OCI-LY3 (cell line): ENCODE measurements at regions not wholly inside any gene's neighbourhood (a gene's known extent, or its start where the extent isn't known, plus 50 kb on each side); places are given as distances from the start of the nearest gene placed in this dataset.

Source experiments
- H2AFZ ChIP-seq: fragments of 200-600, 300-600 bp; shearing (Covaris generic); 2 replicates; pipeline ENCODE4 v1.6.0; 2014; ENCODE audit warnings: antibody characterized with exemption, low read depth, low read length
- H3K27ac ChIP-seq: fragments of 200-600, 300-600 bp; sonication (generic); 2 replicates; pipeline ENCODE4 v1.5.1; 2014; ENCODE audit warnings: mild to moderate bottlenecking, low read length, moderate library complexity, mixed read lengths
- H3K27me3 ChIP-seq: fragments of 200-600, 300-600 bp; sonication (generic); 2 replicates; pipeline ENCODE4 v1.6.1; 2014; ENCODE audit warnings: low read depth, low read length, mixed read lengths
- H3K36me3 ChIP-seq: fragments of 200-600, 300-600 bp; sonication (generic); replicated peaks from 2 replicates; pipeline ENCODE3; 2014; ENCODE audit warnings: low read depth, low read length, mixed read lengths
- H3K4me1 ChIP-seq: fragments of 300-600, 200-600 bp; sonication (generic); 2 replicates; pipeline ENCODE4 v1.6.1; 2014; ENCODE audit warnings: low read length, mixed read lengths
- H3K4me2 ChIP-seq: fragments of 200-600, 300-600 bp; sonication (generic); 2 replicates; pipeline ENCODE4 v1.6.1; 2014; ENCODE audit warnings: low read length, mixed read lengths
- H3K4me3 ChIP-seq: fragments of 300-600, 200-600 bp; sonication (generic); 2 replicates; pipeline ENCODE4 v1.5.1; 2014; ENCODE audit warnings: antibody characterized with exemption, mild to moderate bottlenecking, low read length, moderate library complexity
- H3K79me2 ChIP-seq: fragments of 300-600, 200-600 bp; shearing (Covaris generic); 2 replicates; pipeline ENCODE4 v1.6.1; 2014; ENCODE audit warnings: mild to moderate bottlenecking, low read length, mixed read lengths
- H3K9ac ChIP-seq: fragments of 300-600, 200-600 bp; shearing (Covaris generic); 2 replicates; pipeline ENCODE4 v1.6.0; 2014; ENCODE audit warnings: mild to moderate bottlenecking, low read length, moderate library complexity
- H3K9me3 ChIP-seq: fragments of 200-600, 300-600 bp; shearing (Covaris generic); 2 replicates; pipeline ENCODE4 v1.6.1; 2014; ENCODE audit warnings: low read length, mixed read lengths; ENCODE audit not compliant: insufficient read depth
- H4K20me1 ChIP-seq: fragments of 200-600, 300-600 bp; sonication (generic); 2 replicates; pipeline ENCODE4 v1.6.1; 2016; ENCODE audit warnings: low read length, mixed read lengths; ENCODE audit not compliant: insufficient read depth
- EZH2phosphoT487 ChIP-seq: fragments of 200-600 bp; shearing (Covaris generic); IDR thresholded peaks from 2 replicates; pipeline ENCODE4 v1.6.1; 2018; ENCODE audit warnings: antibody characterized with exemption, mixed run types, low read depth
- TF ChIP-seq, protein P1 (sequence below): fragments of 200-600, 300-600 bp; sonication (generic); IDR thresholded peaks from 2 replicates; pipeline ENCODE4 v1.5.1; 2014; ENCODE audit warnings: antibody characterized with exemption, low read length, low read depth

GRCh38 chr3:66692042-66692765 is 191.4 kb upstream of the LRIG1 start:
- no peak overlapping the region for H3K4me3 ChIP-seq
- H3K4me1 ChIP-seq, result no peaks in the 10 kb centered on the region
- no peak overlapping the region for H2AFZ ChIP-seq
- no peaks in the 10 kb centered on the region for H3K79me2 ChIP-seq
- H3K9ac ChIP-seq, result no peak overlapping the region
- no peak overlapping the region for H3K27ac ChIP-seq
- H4K20me1 ChIP-seq, result no peaks in the 10 kb centered on the region
- H3K27me3 ChIP-seq, result no peaks in the 10 kb centered on the region
- H3K4me2 ChIP-seq, result no peak overlapping the region
- H3K36me3 ChIP-seq, result no peaks in the 10 kb centered on the region
- no peaks in the 10 kb centered on the region for H3K9me3 ChIP-seq
- TF ChIP-seq, protein P1, sequence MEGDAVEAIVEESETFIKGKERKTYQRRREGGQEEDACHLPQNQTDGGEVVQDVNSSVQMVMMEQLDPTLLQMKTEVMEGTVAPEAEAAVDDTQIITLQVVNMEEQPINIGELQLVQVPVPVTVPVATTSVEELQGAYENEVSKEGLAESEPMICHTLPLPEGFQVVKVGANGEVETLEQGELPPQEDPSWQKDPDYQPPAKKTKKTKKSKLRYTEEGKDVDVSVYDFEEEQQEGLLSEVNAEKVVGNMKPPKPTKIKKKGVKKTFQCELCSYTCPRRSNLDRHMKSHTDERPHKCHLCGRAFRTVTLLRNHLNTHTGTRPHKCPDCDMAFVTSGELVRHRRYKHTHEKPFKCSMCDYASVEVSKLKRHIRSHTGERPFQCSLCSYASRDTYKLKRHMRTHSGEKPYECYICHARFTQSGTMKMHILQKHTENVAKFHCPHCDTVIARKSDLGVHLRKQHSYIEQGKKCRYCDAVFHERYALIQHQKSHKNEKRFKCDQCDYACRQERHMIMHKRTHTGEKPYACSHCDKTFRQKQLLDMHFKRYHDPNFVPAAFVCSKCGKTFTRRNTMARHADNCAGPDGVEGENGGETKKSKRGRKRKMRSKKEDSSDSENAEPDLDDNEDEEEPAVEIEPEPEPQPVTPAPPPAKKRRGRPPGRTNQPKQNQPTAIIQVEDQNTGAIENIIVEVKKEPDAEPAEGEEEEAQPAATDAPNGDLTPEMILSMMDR, result no peak

- Histone ChIP-seq H2AFZ (no peak overlapping the region), H4K20me1 (no peaks in the 10 kb centered on the region), H3K4me1 (no peaks in the 10 kb centered on the region), H3K9me3 (no peaks in the 10 kb centered on the region), H3K36me3 (no peaks in the 10 kb centered on the region), H3K27ac (no peak overlapping the region), H3K79me2 (no peaks in the 10 kb centered on the region), H3K4me2 (no peak overlapping the region), H3K27me3 (no peaks in the 10 kb centered on the region), H3K9ac (no peak overlapping the region), H3K4me3 (no peak overlapping the region)
- TF ChIP-seq, protein P1, result no peak
These were observed 191.9 kb upstream of the LRIG1 start for GRCh38 chr3:66692766-66693150.

DNA sequence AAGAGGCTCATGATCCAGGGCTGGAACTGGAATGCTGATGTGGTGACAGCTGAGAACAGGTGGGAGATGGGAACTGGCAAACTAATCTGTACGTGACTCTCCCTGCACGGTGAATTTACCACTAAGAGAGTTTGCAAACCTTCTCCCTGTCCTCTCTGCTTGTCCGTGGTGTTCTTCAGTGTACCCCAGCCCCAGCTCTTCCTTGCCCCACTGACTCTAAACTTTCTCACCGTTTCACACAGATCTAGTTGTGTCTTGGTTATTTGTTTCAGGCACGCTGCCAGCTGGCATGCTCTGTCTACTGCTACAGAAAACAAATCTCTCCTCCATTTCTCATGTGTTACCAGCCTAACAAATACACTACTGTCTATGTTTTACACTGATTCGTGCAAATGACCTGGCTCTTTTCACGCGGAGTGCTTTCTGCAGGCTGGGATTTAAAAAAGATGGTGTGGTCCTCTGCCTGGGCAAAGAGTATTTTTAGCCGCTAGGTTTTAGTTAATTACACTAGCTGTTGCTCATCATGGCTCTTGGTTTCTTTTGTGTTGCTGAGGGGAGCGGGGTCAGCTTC is 192.7 kb upstream of the LRIG1 start:
- Histone ChIP-seq H3K4me3 (no peak overlapping the region), H3K4me2 (no peak overlapping the region), H3K79me2 (no peaks in the 10 kb centered on the region), H3K4me1 (no peaks in the 10 kb centered on the region), H2AFZ (no peak overlapping the region), H3K36me3 (no peaks in the 10 kb centered on the region), H3K27ac (no peak overlapping the region), H3K9ac (no peak overlapping the region), H3K27me3 (no peaks in the 10 kb centered on the region), H3K9me3 (no peaks in the 10 kb centered on the region), H4K20me1 (no peaks in the 10 kb centered on the region)
- no peak for TF ChIP-seq EZH2phosphoT487
- TF ChIP-seq, protein P1, result no peak

DNA sequence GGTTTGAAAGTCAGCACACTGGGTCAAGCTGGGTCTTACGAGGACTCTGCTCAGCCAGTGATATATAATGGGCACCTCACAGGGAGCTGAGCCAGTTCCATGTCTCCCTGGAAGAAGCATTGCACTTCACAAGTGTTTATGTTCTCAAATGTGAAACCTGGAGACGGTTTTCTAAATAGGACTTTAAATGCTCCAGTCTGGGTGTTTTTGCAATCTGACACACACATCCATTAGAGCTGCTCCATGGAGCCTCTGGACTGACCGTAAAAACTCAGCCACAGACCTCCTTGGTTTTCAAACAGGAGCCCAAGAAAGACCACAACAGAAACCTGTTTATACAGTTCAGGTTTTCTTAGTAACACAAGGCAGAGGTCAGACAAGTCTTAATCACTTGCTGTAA is 201.3 kb upstream of the LRIG1 start:
- H3K9me3 ChIP-seq, result no peaks in the 10 kb centered on the region
- no peaks in the 10 kb centered on the region for H3K4me1 ChIP-seq
- no peaks in the 10 kb centered on the region for H3K79me2 ChIP-seq
- H3K4me2 ChIP-seq, result no peak overlapping the region
- no peak overlapping the region for H3K4me3 ChIP-seq
- H4K20me1 ChIP-seq, result no peaks in the 10 kb centered on the region
- no peak overlapping the region for H3K27ac ChIP-seq
- TF ChIP-seq EZH2phosphoT487, result no peak
- TF ChIP-seq, protein P1, result no peak
- H3K27me3 ChIP-seq, result no peaks in the 10 kb centered on the region
- H2AFZ ChIP-seq, result no peak overlapping the region
- H3K9ac ChIP-seq, result no peak overlapping the region
- H3K36me3 ChIP-seq, result no peaks in the 10 kb centered on the region
